GM19328 (cell line): ENCODE measurements at regions not wholly inside any gene's neighbourhood (a gene's known extent, or its start where the extent isn't known, plus 50 kb on each side); places are given as distances from the start of the nearest gene placed in this dataset.

ENCODE experiments used
- ATAC-seq: cut with Tn5 transposase; IDR thresholded peaks from one replicate; pipeline ENCODE4 v1.9.1; 2021; ENCODE audit warnings: mild to moderate bottlenecking, moderate library complexity; ENCODE audit not compliant: unreplicated experiment

- ATAC-seq = no peak
Observed at GRCh38 chr11:27968461-27968860, 139.5 kb downstream of the KIF18A start.

- ATAC-seq = no peak
Observed at GRCh38 chr11:27965559-27965958, 142.4 kb downstream of the KIF18A start.

- no peak for ATAC-seq
Observed at GRCh38 chr11:27963370-27963769, 144.6 kb downstream of the KIF18A start.

DNA sequence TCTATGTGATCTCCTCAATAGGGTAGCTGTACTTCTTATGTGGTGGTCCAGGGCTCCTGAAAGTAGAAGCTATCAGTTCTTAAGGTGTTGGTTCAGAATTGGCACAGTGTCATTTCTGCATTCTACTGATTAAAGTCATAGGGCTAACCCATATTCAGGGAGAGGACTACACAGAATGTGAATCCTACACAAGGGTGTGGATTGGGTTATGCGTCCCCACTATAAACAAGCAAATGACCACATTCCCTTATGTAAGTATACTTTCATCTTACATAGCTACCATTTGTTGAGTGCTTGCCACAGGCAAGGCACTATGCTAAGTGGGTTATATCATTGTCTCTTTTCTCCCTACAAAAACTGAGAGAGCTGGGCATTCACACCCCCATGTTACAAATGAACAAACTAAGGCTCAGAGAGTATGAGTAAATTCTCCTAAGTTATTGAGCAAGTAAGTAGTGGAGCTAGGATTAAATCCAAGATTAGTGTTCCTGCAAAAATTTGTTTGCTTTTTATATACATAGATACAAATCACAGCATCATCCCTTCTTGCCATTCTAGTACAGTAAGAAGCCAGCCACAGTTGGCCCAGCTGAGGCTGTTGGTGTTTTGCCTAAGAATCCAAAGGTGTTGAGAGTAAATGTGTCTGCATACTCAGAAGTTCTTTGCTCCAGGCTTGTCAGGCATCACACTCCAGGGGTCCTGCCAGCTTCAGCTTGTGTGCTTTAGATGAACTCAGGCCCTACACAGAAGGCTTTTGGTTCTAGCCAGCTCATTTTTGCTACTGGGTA is 157.8 kb downstream of the KIF18A start:
- ATAC-seq = no peak

GRCh38 chr11:27945348-27945747 is 162.6 kb downstream of the KIF18A start:
- ATAC-seq = no peak

- ATAC-seq = no peak
Observed at GRCh38 chr11:27938011-27938410, 169.9 kb downstream of the KIF18A start.

DNA sequence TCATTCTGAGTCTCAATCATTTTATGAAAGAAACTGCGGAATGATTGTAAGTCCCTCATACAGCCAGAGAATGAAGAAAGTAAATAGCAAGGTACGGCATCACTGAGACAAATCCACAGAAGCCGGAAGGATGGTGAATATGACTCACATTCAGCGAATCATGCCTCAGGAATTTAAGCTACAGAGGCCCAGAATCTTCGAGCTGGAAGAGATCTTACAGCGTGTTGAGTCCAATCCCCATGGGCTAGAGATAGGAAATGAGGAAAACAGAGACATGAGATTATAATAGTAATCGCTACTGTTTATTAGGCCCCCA is 173.2 kb downstream of the KIF18A start:
- ATAC-seq = no peak

DNA sequence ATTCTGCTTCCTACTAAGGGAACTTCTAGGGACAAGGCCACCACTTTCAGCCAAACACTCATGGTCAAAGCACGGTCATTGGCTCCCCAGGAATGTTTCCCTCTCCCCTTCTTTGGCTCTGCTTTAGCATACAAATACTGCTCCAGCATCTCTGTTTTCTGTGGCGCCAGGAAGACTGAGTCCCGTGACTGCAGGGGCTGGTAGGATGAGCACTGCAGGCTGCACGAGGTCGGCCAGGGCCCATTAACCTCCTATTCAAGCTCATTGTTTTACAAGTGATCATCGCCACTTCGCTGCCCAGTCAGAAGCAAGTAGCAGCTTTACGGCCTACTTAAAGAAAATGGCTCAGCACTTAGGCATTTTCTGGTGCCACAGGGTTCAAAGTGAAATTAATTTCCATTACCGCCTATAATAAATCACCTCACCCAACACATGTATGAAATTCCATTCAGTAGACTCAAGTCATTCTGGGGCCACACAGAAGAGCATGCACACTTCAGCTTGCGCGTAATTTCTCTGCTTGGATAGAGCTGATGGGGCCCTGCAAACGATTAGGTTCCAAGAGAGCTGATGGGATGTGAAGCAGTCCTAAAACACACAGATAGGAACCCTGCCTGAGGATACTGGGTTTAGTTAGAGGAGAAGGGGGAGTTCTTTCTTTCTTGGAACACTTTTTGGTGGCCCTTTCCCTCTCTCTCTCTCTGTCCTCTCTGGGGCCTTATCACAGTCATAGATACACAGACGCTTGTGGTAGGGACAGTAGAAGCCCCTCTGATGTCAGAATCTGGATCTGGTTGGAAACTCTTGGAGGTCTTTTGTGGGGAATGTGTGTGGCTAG is 173.7 kb downstream of the KIF18A start:
- ATAC-seq = no peak

- no peak for ATAC-seq
Observed at GRCh38 chr11:27931770-27932169, 176.2 kb downstream of the KIF18A start.

GRCh38 chr11:27930946-27931345 is 177.0 kb downstream of the KIF18A start:
- no peak for ATAC-seq

- no peak for ATAC-seq
Observed at GRCh38 chr11:27928809-27929208, 179.1 kb downstream of the KIF18A start.

DNA sequence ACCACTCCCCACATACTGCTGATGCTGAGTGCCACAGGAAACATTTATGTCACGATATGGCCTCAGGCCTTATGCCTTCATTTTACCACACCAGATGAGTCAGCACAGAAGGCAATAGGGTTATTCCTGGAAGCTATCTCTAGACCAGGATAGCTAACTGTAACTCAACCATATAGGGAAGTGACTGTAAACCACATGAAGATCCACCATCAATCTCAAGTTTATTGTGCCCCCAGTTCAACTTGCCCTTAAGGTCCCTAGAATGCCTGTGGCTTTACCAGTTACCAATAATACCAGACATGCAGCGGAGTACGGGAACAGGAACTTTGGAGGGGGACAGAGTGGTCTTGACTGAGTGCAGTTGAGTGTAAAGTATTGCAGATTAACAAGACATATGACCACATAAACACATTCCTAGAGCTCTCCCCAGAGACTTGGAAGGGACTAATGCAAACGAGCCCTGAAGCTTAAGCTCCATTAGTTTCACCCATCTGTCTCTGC is 180.9 kb downstream of the KIF18A start:
- no peak for ATAC-seq

- no peak for ATAC-seq
Observed at GRCh38 chr11:27926486-27926885, 181.5 kb downstream of the KIF18A start.

- ATAC-seq = no peak
Observed at GRCh38 chr11:27921472-27921871, 186.5 kb downstream of the KIF18A start.

GRCh38 chr11:27916541-27917100 is 191.3 kb downstream of the KIF18A start:
- peak; percentile 84 for ATAC-seq

DNA sequence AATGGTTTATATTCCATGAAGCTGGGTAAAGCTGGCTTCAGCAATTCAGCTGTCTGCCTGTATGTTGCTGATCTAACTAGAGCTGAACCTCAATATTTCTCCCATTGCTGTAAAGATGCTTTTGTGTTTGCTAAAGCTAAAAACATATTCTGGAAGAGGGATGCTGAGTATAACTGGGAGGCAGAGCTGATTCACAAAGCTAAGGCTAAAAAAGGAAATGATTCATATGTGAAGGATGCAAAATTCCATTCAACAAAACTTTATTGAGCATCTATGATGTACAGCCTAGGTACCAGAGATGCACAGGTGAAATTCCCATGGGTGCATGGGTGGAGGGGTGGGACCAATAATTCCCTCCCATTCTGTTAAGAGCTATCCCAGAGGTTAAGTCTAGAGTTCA is 193.9 kb downstream of the KIF18A start:
- ATAC-seq = no peak

DNA sequence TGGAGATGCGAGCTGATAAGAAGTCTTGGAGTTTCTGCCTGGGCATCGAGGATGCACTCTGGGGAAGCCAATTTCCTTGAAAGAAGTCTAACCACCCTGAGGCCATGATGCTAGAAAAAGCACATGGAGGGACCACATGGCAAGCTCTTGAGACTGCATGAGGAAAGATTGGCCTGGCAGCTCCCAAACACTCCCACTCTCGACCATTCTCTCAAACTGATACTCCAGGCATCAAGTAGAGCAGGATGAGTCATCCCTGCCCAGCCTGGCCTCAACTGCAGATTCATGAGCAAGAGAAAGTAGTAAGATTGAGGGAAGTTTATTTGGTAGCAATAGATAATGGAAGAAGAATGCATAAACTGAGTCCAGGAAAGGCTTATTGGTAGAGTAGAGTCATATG is 194.3 kb downstream of the KIF18A start:
- no peak for ATAC-seq

GRCh38 chr11:27912916-27913315 is 195.0 kb downstream of the KIF18A start:
- ATAC-seq = no peak

GRCh38 chr11:27910186-27910931 is 197.6 kb downstream of the KIF18A start:
- ATAC-seq = no peak

DNA sequence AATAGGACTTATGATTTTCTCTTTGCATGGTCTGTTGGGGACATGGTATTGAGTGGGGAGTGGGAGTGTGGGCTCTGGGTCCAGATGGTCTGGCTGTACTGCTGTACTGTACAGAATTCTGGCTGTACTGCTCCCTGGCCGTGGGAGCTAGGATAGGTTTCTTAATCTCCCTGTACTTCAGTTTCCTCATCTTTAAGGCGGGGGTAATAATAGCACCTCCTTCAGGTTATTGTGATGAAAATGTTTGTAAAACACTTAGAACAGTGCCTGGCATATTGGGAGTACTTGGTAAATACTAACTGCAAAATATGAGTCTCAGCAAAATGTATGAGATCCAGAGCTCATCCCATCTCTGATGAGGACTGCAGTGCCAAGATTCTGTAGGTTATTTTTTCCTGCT is 198.6 kb downstream of the KIF18A start:
- ATAC-seq = no peak

- ATAC-seq = no peak
Observed at GRCh38 chr11:27908621-27909020, 199.3 kb downstream of the KIF18A start.
